Mesenchymal stem cell (in vitro differentiated cells and primary cell): ENCODE measurements at regions not wholly inside any gene's neighbourhood (a gene's known extent, or its start where the extent isn't known, plus 50 kb on each side); places are given as distances from the start of the nearest gene placed in this dataset.
"Not testable (repeated sequence)": the region's sequence is repeated elsewhere in the genome, so short reads cannot be mapped to it uniquely, and the experiment has no call there.

Experiments used
- DNase-seq: peaks from one replicate; pipeline ENCODE4 v3.0.0-alpha.2; 2013
- H2AFZ ChIP-seq: one replicate; pipeline ENCODE4 v1.6.1; 2013; ENCODE audit warnings: low read depth, mild to moderate bottlenecking, control low read depth, inconsistent platforms, low read length, moderate library complexity
- H2AK5ac ChIP-seq: 2 replicates; pipeline ENCODE4 v1.6.1; 2013; ENCODE audit warnings: low read length, moderate library complexity, mild to moderate bottlenecking, inconsistent platforms; ENCODE audit not compliant: severe bottlenecking
- H2BK120ac ChIP-seq: one replicate; pipeline ENCODE4 v1.6.1; 2013; ENCODE audit warnings: low read depth, mild to moderate bottlenecking, inconsistent platforms, low read length, moderate library complexity
- H2BK12ac ChIP-seq, 2 experiments: one replicate each; pipeline ENCODE4 v1.6.1; 2013; ENCODE audit warnings: inconsistent platforms in 2 of 2, low read length in 2 of 2, mild to moderate bottlenecking in 2 of 2, moderate library complexity in 2 of 2, control low read depth in 1 of 2
- H2BK15ac ChIP-seq: one replicate; pipeline ENCODE4 v1.6.1; 2013; ENCODE audit warnings: mild to moderate bottlenecking, low read depth, inconsistent platforms; ENCODE audit not compliant: poor library complexity, severe bottlenecking
- H2BK5ac ChIP-seq: 2 replicates; pipeline ENCODE4 v1.6.1; 2013; ENCODE audit warnings: low read depth, mild to moderate bottlenecking, low read length, control low read depth, inconsistent platforms; ENCODE audit not compliant: poor library complexity, severe bottlenecking
- H3K14ac ChIP-seq, 2 experiments: one replicate each; pipeline ENCODE4 v1.6.1; 2013; ENCODE audit warnings: inconsistent platforms in 2 of 2, low read length in 2 of 2, control low read depth in 1 of 2, mild to moderate bottlenecking in 1 of 2, moderate library complexity in 1 of 2
- H3K18ac ChIP-seq, 2 experiments: one replicate each; pipeline ENCODE4 v1.6.1; 2013; ENCODE audit warnings: inconsistent platforms in 2 of 2, low read length in 2 of 2, control low read depth in 1 of 2, low read depth in 1 of 2, mild to moderate bottlenecking in 1 of 2
- H3K23ac ChIP-seq, 2 experiments: one replicate each; pipeline ENCODE4 v1.6.1; 2013; ENCODE audit warnings: inconsistent platforms in 2 of 2, low read length in 2 of 2, mild to moderate bottlenecking in 2 of 2, moderate library complexity in 2 of 2, control low read depth in 1 of 2
- H3K27ac ChIP-seq: 2 replicates; pipeline ENCODE4 v1.5.1; 2013; ENCODE audit warnings: mild to moderate bottlenecking, moderate library complexity, low read length, control low read depth, inconsistent platforms; ENCODE audit not compliant: poor library complexity, severe bottlenecking
- H3K27me3 ChIP-seq, 2 experiments: 2 replicates each; pipeline versions ENCODE4 v1.6.1 to v1.7.0; 2013; ENCODE audit warnings: low read length in 2 of 2, mild to moderate bottlenecking in 2 of 2, moderate library complexity in 2 of 2, control low read depth in 1 of 2, inconsistent platforms in 1 of 2; ENCODE audit not compliant: control insufficient read depth in 1 of 2, insufficient read depth in 1 of 2
- H3K36me3 ChIP-seq, 2 experiments: 2 replicates each; pipeline versions ENCODE4 v1.6.1 to v1.7.0; 2013; ENCODE audit warnings: low read length in 2 of 2, control low read depth in 1 of 2, inconsistent platforms in 1 of 2, low read depth in 1 of 2, mild to moderate bottlenecking in 1 of 2; ENCODE audit not compliant: insufficient read depth in 2 of 2, control insufficient read depth in 1 of 2
- H3K4ac ChIP-seq, 2 experiments: one replicate each; pipeline ENCODE4 v1.6.1; 2013; ENCODE audit warnings: inconsistent platforms in 2 of 2, low read length in 2 of 2, mild to moderate bottlenecking in 2 of 2, moderate library complexity in 2 of 2, control low read depth in 1 of 2, low read depth in 1 of 2
- H3K4me1 ChIP-seq: 2 replicates; pipeline ENCODE4 v1.6.1; 2013; ENCODE audit warnings: low read depth, low read length, control low read depth; ENCODE audit not compliant: control insufficient read depth, insufficient read depth
- H3K4me2 ChIP-seq: 2 replicates; pipeline ENCODE4 v1.6.1; 2013; ENCODE audit warnings: low read length, mild to moderate bottlenecking, inconsistent platforms; ENCODE audit not compliant: poor library complexity, severe bottlenecking
- H3K4me3 ChIP-seq, 2 experiments: 2 replicates each; pipeline versions ENCODE4 v1.5.1 to v1.7.0; 2013; ENCODE audit warnings: low read length in 2 of 2, mild to moderate bottlenecking in 2 of 2, control low read depth in 1 of 2, low read depth in 1 of 2; ENCODE audit not compliant: insufficient read depth in 1 of 2
- H3K79me1 ChIP-seq: replicated peaks from 2 replicates; pipeline ENCODE4 v1.6.1; 2013; ENCODE audit warnings: mild to moderate bottlenecking, control low read depth, low read length, inconsistent platforms; ENCODE audit not compliant: poor library complexity, severe bottlenecking
- H3K9ac ChIP-seq: 2 replicates; pipeline ENCODE4 v1.7.0; 2013; ENCODE audit warnings: mild to moderate bottlenecking, low read length, moderate library complexity
- H3K9me3 ChIP-seq: 2 replicates; pipeline ENCODE4 v1.7.0; 2013; ENCODE audit warnings: mild to moderate bottlenecking, low read length; ENCODE audit not compliant: control insufficient read depth
- H4K8ac ChIP-seq: one replicate; pipeline ENCODE4 v1.6.1; 2013; ENCODE audit warnings: inconsistent platforms, mild to moderate bottlenecking, low read length, moderate library complexity
- H4K91ac ChIP-seq: one replicate; pipeline ENCODE4 v1.6.1; 2013; ENCODE audit warnings: mild to moderate bottlenecking, low read length, inconsistent platforms
- WGBS: methylation state at CpG from one replicate; pipeline ENCODE4 v1.1.7; 2013; ENCODE audit warnings: mixed read lengths; 5-methylcytosine and 5-hydroxymethylcytosine counted together

DNA sequence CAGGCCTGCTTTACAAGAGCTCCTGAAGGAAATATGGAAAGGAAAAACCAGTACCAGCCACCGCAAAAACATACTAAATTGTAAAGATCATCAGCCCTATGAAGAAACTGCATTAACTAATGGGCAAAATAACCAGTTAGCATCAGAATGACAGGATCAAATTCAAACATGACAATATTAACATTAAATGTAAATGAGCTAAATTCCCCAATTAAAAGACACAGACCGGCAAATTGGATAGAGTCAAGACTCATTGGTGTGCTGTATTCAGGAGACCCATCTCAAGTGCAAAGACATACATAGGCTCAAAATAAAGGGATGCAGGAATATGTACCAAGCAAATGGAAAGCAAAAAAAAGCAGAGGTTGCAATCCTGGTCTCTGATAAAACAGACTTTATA, 408.7 kb upstream of the RAB6C start:
- not testable (repeated sequence) for H3K4me2 ChIP-seq, DNase-seq, H3K14ac ChIP-seq, H2BK120ac ChIP-seq, H3K18ac ChIP-seq, H2BK12ac ChIP-seq, H3K23ac ChIP-seq, H3K4me1 ChIP-seq, H2BK15ac ChIP-seq, H3K9ac ChIP-seq, H2AFZ ChIP-seq, H2BK5ac ChIP-seq, H3K27ac ChIP-seq, H3K4ac ChIP-seq, H4K91ac ChIP-seq, H3K79me1 ChIP-seq, H3K36me3 ChIP-seq, H2AK5ac ChIP-seq, H3K27me3 ChIP-seq, H4K8ac ChIP-seq, H3K4me3 ChIP-seq
- 91% methylated on average over 2 of the region's 2 CpGs for WGBS
- H3K9me3 ChIP-seq, result peaks cover 18% of the 10 kb centered on the region

DNA sequence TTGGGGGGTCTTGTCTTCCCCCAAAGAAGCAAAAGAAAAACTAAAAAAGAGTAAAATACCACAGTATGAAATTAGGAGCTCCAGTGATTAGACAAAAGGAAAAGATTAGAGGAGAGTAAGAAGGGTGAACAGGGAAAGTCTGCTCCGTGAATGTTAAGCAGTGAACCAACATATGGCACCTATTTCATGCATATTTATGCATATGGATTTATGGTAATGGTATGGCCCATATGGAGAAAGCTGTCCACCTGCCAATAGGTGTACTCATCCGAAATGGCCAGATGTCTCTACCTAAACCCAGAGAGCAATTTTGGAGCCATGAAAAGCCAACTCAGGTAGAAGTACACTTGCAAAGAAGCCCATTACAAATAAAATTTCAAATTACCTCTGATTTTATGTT, 404.0 kb upstream of the RAB6C start:
- Histone ChIP-seq H3K4me2 (no peak overlapping the region), H4K91ac (no peak overlapping the region), H3K14ac (no peak overlapping the region), H3K27ac (no peak overlapping the region), H3K4me1 (no peaks in the 10 kb centered on the region), H3K23ac (no peak overlapping the region), H3K36me3 (no peaks in the 10 kb centered on the region), H3K4me3 (no peak overlapping the region), H3K4ac (no peak overlapping the region), H2BK12ac (no peak overlapping the region), H3K27me3 (no peaks in the 10 kb centered on the region), H2AFZ (no peak overlapping the region), H3K79me1 (no peaks in the 10 kb centered on the region), H3K9me3 (peaks cover 6% of the 10 kb centered on the region), H2BK120ac (no peak overlapping the region), H4K8ac (no peak overlapping the region), H2BK5ac (no peak overlapping the region), H3K18ac (no peak overlapping the region), H3K9ac (no peak overlapping the region), H2BK15ac (no peak overlapping the region), H2AK5ac (no peak overlapping the region)
- WGBS, result 83% methylated on average over 2 of the region's 2 CpGs
- no peak for DNase-seq

DNA sequence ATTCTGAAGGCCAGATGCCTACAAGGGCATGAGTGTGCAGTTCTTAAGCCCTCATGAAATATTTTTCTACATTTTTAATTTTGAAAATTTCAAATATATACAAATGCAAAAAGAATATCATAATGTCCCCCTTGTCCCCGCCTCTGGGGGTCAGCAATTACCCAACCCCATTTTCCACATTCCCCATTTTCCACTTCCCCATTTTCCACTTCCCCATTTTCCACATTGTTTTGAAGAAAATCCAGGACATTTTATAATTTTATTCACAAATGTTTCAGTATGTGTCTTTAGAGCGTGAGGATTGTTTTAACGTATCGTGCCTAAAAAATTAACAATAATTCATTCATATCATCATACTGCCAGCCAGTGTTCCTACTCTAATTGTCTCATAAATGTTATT, 403.6 kb upstream of the RAB6C start:
- H3K79me1 ChIP-seq, result no peaks in the 10 kb centered on the region
- H3K23ac ChIP-seq, result no peak overlapping the region
- H3K4me2 ChIP-seq, result no peak overlapping the region
- 76% methylated on average over 4 of the region's 4 CpGs for WGBS
- H2AFZ ChIP-seq, result no peak overlapping the region
- no peaks in the 10 kb centered on the region for H3K36me3 ChIP-seq
- H3K27ac ChIP-seq, result no peak overlapping the region
- no peak overlapping the region for H2AK5ac ChIP-seq
- H3K4me1 ChIP-seq, result no peaks in the 10 kb centered on the region
- H4K91ac ChIP-seq, result no peak overlapping the region
- H3K9me3 ChIP-seq, result peaks cover 6% of the 10 kb centered on the region
- H2BK120ac ChIP-seq, result no peak overlapping the region
- no peak overlapping the region for H3K18ac ChIP-seq
- H4K8ac ChIP-seq, result no peak overlapping the region
- no peak overlapping the region for H3K4me3 ChIP-seq
- H3K27me3 ChIP-seq, result no peaks in the 10 kb centered on the region
- no peak overlapping the region for H2BK15ac ChIP-seq
- H2BK5ac ChIP-seq, result no peak overlapping the region
- no peak overlapping the region for H3K14ac ChIP-seq
- H2BK12ac ChIP-seq, result no peak overlapping the region
- DNase-seq, result no peak
- H3K4ac ChIP-seq, result no peak overlapping the region
- H3K9ac ChIP-seq, result no peak overlapping the region

DNA sequence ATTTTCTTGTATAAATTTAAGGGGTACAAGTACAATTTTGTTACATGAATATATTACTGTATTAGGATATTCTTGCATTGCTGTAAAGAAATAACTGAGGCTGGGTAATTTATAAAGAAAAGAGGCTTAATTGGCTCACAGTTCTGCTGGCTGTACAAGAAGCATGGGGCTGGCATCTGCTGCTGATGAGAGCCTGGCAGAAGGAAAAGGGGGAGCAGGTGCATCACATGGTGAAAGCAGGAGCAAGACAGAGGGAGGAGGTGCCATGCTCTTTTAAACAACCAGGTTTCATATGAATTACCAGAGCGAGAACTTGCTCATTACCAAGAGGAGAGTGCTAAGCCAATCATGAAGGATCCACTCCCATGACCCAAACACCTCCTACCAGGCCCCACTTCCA, 399.5 kb upstream of the RAB6C start:
- H3K27me3 ChIP-seq, result no peaks in the 10 kb centered on the region
- 33% methylated on average over 1 of the region's 1 CpG for WGBS
- H4K91ac ChIP-seq, result no peak overlapping the region
- H2BK120ac ChIP-seq, result no peak overlapping the region
- H3K4me3 ChIP-seq, result no peak overlapping the region
- H3K18ac ChIP-seq, result no peak overlapping the region
- no peak overlapping the region for H2AK5ac ChIP-seq
- H3K79me1 ChIP-seq, result no peaks in the 10 kb centered on the region
- no peak overlapping the region for H2AFZ ChIP-seq
- no peak overlapping the region for H4K8ac ChIP-seq
- H3K23ac ChIP-seq, result no peak overlapping the region
- DNase-seq, result no peak
- no peaks in the 10 kb centered on the region for H3K4me1 ChIP-seq
- peaks cover 4% of the 10 kb centered on the region for H3K9me3 ChIP-seq
- no peak overlapping the region for H3K4ac ChIP-seq
- H3K9ac ChIP-seq, result no peak overlapping the region
- H3K4me2 ChIP-seq, result no peak overlapping the region
- H3K14ac ChIP-seq, result no peak overlapping the region
- H2BK5ac ChIP-seq, result no peak overlapping the region
- H3K27ac ChIP-seq, result no peak overlapping the region
- no peak overlapping the region for H2BK12ac ChIP-seq
- H2BK15ac ChIP-seq, result no peak overlapping the region
- H3K36me3 ChIP-seq, result no peaks in the 10 kb centered on the region
